CD4-positive, alpha-beta T cell (primary cell): ENCODE measurements at regions not wholly inside any gene's neighbourhood (a gene's known extent, or its start where the extent isn't known, plus 50 kb on each side); places are given as distances from the start of the nearest gene placed in this dataset.
"Not testable (repeated sequence)": the region's sequence is repeated elsewhere in the genome, so short reads cannot be mapped to it uniquely, and the experiment has no call there.

Source experiments
- ATAC-seq: fragments of 200-7000 bp; cut with Tn5 transposase; one replicate; pipeline ENCODE4 v1.10.0; 2022; ENCODE audit warnings: mild to moderate bottlenecking; ENCODE audit not compliant: poor library complexity
- CTCF ChIA-PET: fragments of 350-600 bp; sonication (Branson Sonifier 250); formaldehyde crosslinking; loops from one replicate; lab custom pipeline; 2021; ENCODE audit warnings: antibody characterized with exemption, inconsistent platforms; lab: Charles Lee
- POLR2A ChIA-PET: fragments of 350-600 bp; sonication (Branson Sonifier 250); formaldehyde crosslinking; loops from one replicate; lab custom pipeline; 2021; ENCODE audit warnings: antibody characterized with exemption, inconsistent platforms; lab: Charles Lee
- DNase-seq, 14 experiments: peaks; one replicate each; pipeline ENCODE4 v3.0.0-alpha.2; 2013 to 2020; ENCODE audit warnings: mixed read lengths in 2 of 14
- H3K27ac ChIP-seq, 2 donors: one replicate each; pipeline versions ENCODE4 v1.5.1 to v1.7.0; 2013; ENCODE audit warnings: low read length in 2 of 2, low read depth in 1 of 2, mild to moderate bottlenecking in 1 of 2
- H3K27me3 ChIP-seq, 2 experiments: 1 replicate in 1 of 2; 2 replicates in 1 of 2; pipeline versions ENCODE4 v1.6.1 to v1.7.0; 2013; ENCODE audit warnings: low read length in 2 of 2, control low read depth in 1 of 2, mild to moderate bottlenecking in 1 of 2, moderate library complexity in 1 of 2; ENCODE audit not compliant: insufficient read depth in 2 of 2, control insufficient read depth in 1 of 2
- H3K36me3 ChIP-seq: one replicate; pipeline ENCODE4 v1.6.1; 2013; ENCODE audit warnings: low read length, control low read depth; ENCODE audit not compliant: insufficient read depth
- H3K4me1 ChIP-seq: one replicate; pipeline ENCODE4 v1.6.1; 2013; ENCODE audit warnings: low read length, control low read depth; ENCODE audit not compliant: insufficient read depth
- H3K4me3 ChIP-seq: one replicate; pipeline ENCODE4 v1.5.1; 2013; ENCODE audit warnings: mild to moderate bottlenecking, low read length, moderate library complexity
- H3K9me3 ChIP-seq, 2 experiments: 1 replicate in 1 of 2; 2 replicates in 1 of 2; pipeline versions ENCODE4 v1.6.1 to v1.7.0; 2013; ENCODE audit warnings: low read length in 2 of 2, mild to moderate bottlenecking in 2 of 2, control low read depth in 1 of 2, moderate library complexity in 1 of 2; ENCODE audit not compliant: control insufficient read depth in 1 of 2, insufficient read depth in 1 of 2
- H3K27ac Mint-ChIP-seq: one replicate; pipeline ENCODE4 v1.8.0; 2020; ENCODE audit warnings: mixed read lengths
- H3K27me3 Mint-ChIP-seq: one replicate; pipeline ENCODE4 v1.8.0; 2021; ENCODE audit warnings: mixed read lengths
- H3K36me3 Mint-ChIP-seq: one replicate; pipeline ENCODE4 v1.8.0; 2021; ENCODE audit warnings: low read depth, mixed read lengths
- H3K4me1 Mint-ChIP-seq: one replicate; pipeline ENCODE4 v1.8.0; 2021; ENCODE audit warnings: low read depth, mixed read lengths
- H3K4me3 Mint-ChIP-seq: one replicate; pipeline ENCODE4 v1.8.0; 2020; ENCODE audit warnings: mild to moderate bottlenecking, mixed read lengths
- H3K9me3 Mint-ChIP-seq: one replicate; pipeline ENCODE4 v1.8.0; 2020; ENCODE audit warnings: mixed read lengths
- intact Hi-C, 2 experiments: fragments of 100-400 bp; cut with DNase I in 1 of 2; cut with micrococcal nuclease in 1 of 2; formaldehyde crosslinking; loops; one replicate each; pipeline versions ENCODE4 v1.15.1 to v1.9.0; 2023 to 2025; cut with DNase I, micrococcal nuclease
- TF ChIP-seq, protein P1 (sequence below): fragments of 200-600 bp; IDR thresholded peaks from one replicate; pipeline ENCODE4 v1.8.0; 2022; ENCODE audit warnings: antibody characterized with exemption, mild to moderate bottlenecking

DNA sequence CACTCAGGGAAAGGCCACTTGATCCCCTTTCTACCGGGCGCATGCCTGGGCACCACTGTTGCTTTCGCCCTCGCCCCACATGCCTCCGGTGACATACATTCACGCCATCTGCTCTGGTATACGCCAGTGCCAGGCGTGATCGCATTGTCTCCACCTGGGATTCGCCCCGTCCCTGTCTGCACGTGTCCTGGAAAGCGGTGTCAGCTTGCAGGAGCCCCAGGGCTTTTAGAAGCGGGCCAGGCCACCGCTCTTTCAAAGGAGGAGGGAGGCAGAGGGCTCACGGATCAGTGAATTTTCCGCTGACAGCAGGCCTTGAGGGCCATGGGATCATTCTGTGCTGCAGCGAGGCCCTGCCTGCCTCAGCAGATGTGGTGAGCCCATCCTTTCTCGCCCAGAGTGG, 706.1 kb downstream of the KCNJ18 start:
- H3K27ac ChIP-seq, CTCF ChIA-PET, H3K4me1 ChIP-seq, intact Hi-C loops, H3K36me3 ChIP-seq, H3K4me3 ChIP-seq, POLR2A ChIA-PET, H3K9me3 Mint-ChIP-seq, H3K27ac Mint-ChIP-seq, H3K36me3 Mint-ChIP-seq, H3K27me3 ChIP-seq, H3K27me3 Mint-ChIP-seq, H3K9me3 ChIP-seq, ATAC-seq, DNase-seq, H3K4me3 Mint-ChIP-seq, H3K4me1 Mint-ChIP-seq: not testable (repeated sequence)

DNA sequence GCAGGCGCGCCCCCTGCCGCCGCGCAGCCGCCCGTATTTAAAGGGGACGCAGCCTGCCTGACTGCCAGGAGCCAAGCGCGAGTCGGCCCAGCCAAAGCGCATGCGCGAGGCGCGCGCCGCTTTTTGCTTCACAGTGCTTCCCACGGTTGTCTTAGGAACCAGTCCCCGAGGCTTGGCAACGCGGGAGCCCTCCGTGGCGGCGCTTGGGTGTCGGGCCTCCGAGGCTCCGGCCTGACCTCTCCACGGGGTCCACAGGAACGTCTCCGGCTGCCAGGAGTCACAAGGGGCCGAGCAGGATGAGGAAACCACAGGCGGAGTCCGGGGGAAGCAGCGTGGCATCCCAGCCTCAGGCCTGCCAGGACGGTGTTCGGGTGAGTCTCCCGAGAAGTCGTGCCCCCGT, 706.7 kb downstream of the KCNJ18 start:
- intact Hi-C loops, H3K27ac ChIP-seq, H3K27me3 Mint-ChIP-seq, ATAC-seq, H3K36me3 Mint-ChIP-seq, H3K9me3 Mint-ChIP-seq, DNase-seq, H3K9me3 ChIP-seq, H3K27ac Mint-ChIP-seq, H3K36me3 ChIP-seq, H3K27me3 ChIP-seq, H3K4me3 ChIP-seq, H3K4me1 Mint-ChIP-seq, POLR2A ChIA-PET, CTCF ChIA-PET, H3K4me1 ChIP-seq, H3K4me3 Mint-ChIP-seq: not testable (repeated sequence)

DNA sequence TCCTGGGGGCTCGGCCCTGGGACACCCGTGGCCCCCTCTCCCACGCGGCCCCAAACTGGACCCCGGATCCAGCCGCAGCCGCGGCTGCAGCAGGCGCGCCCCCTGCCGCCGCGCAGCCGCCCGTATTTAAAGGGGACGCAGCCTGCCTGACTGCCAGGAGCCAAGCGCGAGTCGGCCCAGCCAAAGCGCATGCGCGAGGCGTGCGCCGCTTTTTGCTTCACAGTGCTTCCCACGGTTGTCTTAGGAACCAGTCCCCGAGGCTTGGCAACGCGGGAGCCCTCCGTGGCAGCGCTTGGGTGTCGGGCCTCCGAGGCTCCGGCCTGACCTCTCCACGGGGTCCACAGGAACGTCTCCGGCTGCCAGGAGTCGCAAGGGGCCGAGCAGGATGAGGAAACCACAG, 712.8 kb downstream of the KCNJ18 start:
- H3K9me3 Mint-ChIP-seq = not testable (repeated sequence)

DNA sequence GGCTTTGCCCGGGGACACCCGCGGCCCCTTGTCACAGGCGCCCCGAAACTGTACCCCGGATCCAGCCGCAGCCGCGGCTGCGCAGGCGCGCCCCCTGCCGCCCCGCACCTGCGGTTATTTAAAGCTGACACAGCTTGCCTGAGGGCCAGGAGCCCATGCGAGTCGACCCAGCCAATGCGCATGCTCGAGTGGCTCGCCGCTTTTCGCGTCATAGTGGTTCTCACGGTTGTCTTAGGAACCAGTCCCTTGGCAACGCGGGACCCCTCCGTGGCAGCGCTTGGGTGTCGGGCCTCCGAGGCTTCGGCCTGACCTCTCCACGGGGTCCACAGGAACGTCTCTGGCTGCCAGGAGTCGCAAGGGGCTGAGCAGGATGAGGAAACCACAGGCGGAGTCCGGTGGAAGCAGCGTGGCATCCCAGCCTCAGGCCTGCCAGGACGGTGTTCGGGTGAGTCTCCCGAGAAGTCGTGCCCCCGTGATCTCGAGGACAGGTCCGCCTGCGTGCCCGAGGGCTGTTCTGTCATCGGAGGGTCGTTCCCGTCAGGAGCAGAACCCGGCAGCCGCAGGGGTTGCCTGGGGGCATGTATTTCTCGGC, 716.9 kb downstream of the KCNJ18 start:
- Mint-ChIP-seq H3K36me3 (no peaks in the 10 kb centered on the region), H3K4me3 (no peak overlapping the region), H3K9me3 (peaks cover 5% of the 10 kb centered on the region), H3K4me1 (no peaks in the 10 kb centered on the region), H3K27me3 (no peaks in the 10 kb centered on the region), H3K27ac (no peak overlapping the region)
- H3K4me1 ChIP-seq = no peaks in the 10 kb centered on the region
- intact Hi-C loops = no loop called here
- H3K4me3 ChIP-seq = no peak overlapping the region
- peak in 1 of 14 experiments; percentile 2 for DNase-seq
- H3K36me3 ChIP-seq = no peaks in the 10 kb centered on the region
- TF ChIP-seq, protein P1, sequence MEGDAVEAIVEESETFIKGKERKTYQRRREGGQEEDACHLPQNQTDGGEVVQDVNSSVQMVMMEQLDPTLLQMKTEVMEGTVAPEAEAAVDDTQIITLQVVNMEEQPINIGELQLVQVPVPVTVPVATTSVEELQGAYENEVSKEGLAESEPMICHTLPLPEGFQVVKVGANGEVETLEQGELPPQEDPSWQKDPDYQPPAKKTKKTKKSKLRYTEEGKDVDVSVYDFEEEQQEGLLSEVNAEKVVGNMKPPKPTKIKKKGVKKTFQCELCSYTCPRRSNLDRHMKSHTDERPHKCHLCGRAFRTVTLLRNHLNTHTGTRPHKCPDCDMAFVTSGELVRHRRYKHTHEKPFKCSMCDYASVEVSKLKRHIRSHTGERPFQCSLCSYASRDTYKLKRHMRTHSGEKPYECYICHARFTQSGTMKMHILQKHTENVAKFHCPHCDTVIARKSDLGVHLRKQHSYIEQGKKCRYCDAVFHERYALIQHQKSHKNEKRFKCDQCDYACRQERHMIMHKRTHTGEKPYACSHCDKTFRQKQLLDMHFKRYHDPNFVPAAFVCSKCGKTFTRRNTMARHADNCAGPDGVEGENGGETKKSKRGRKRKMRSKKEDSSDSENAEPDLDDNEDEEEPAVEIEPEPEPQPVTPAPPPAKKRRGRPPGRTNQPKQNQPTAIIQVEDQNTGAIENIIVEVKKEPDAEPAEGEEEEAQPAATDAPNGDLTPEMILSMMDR = no peak
- H3K27ac ChIP-seq = no peak overlapping the region
- peaks cover 0 to 49% of the 10 kb centered on the region in 2 experiments for H3K9me3 ChIP-seq
- CTCF ChIA-PET = no interaction called here
- ATAC-seq = no peak
- POLR2A ChIA-PET = no interaction called here
- no peaks in the 10 kb centered on the region for H3K27me3 ChIP-seq

More for the DNA sequence above, 712.8 kb downstream of the KCNJ18 start:
- H3K27ac ChIP-seq, POLR2A ChIA-PET, H3K27me3 ChIP-seq, CTCF ChIA-PET, H3K27ac Mint-ChIP-seq, H3K36me3 ChIP-seq, H3K4me1 Mint-ChIP-seq, intact Hi-C loops, H3K27me3 Mint-ChIP-seq, H3K4me1 ChIP-seq, H3K36me3 Mint-ChIP-seq, ATAC-seq, H3K4me3 ChIP-seq, H3K4me3 Mint-ChIP-seq: not testable (repeated sequence)
- peaks cover 0 to 27% of the 10 kb centered on the region in 2 experiments for H3K9me3 ChIP-seq
- DNase-seq = peak in 2 of 14 experiments; percentile 3 to 4
